Ishikawa (cell line): ENCODE measurements at regions not wholly inside any gene's neighbourhood (a gene's known extent, or its start where the extent isn't known, plus 50 kb on each side); places are given as distances from the start of the nearest gene placed in this dataset.

ENCODE experiments used
- CEBPB ChIP-seq: IDR thresholded peaks from 2 replicates; pipeline ENCODE4 v1.6.1; 2012
- CREB1 ChIP-seq: IDR thresholded peaks from 2 replicates; pipeline ENCODE4 v1.6.1; 2012; ENCODE audit warnings: low read depth
- EGR1 ChIP-seq: IDR thresholded peaks from 2 replicates; pipeline ENCODE4 v1.6.1; 2012
- EP300 ChIP-seq: IDR thresholded peaks from 2 replicates; pipeline ENCODE4 v1.6.1; 2012; ENCODE audit warnings: borderline replicate concordance
- FOXM1 ChIP-seq: IDR thresholded peaks from 2 replicates; pipeline ENCODE4 v1.6.1; 2012; ENCODE audit warnings: low read depth, borderline replicate concordance
- NFIC ChIP-seq: IDR thresholded peaks from 2 replicates; pipeline ENCODE4 v1.6.1; 2012
- RAD21 ChIP-seq: IDR thresholded peaks from 2 replicates; pipeline ENCODE4 v1.6.1; 2012; ENCODE audit warnings: low read depth
- TAF1 ChIP-seq: IDR thresholded peaks from 2 replicates; pipeline ENCODE4 v1.6.1; 2012; ENCODE audit warnings: low read depth, mild to moderate bottlenecking
- TCF12 ChIP-seq: IDR thresholded peaks from 2 replicates; pipeline ENCODE4 v1.6.1; 2012; ENCODE audit warnings: low read depth
- TEAD4 ChIP-seq: IDR thresholded peaks from 2 replicates; pipeline ENCODE4 v1.6.1; 2012
- USF1 ChIP-seq: IDR thresholded peaks from 2 replicates; pipeline ENCODE4 v1.6.1; 2012
- YY1 ChIP-seq: IDR thresholded peaks from 2 replicates; pipeline ENCODE4 v1.6.1; 2012; ENCODE audit warnings: low read depth
- ZBTB7A ChIP-seq: IDR thresholded peaks from 2 replicates; pipeline ENCODE4 v1.6.1; 2012; ENCODE audit warnings: low read depth
- TF ChIP-seq, protein P1 (sequence below): IDR thresholded peaks from 2 replicates; pipeline ENCODE4 v1.6.1; 2012; ENCODE audit warnings: low read depth, mild to moderate bottlenecking
- TF ChIP-seq, protein P2 (sequence below): IDR thresholded peaks from 2 replicates; pipeline ENCODE4 v1.6.1; 2012

GRCh38 chr5:58040044-58040443 lies 419.8 kb downstream of the PLK2 start:
- TF ChIP-seq YY1 (no peak), EGR1 (no peak), TCF12 (no peak), EP300 (no peak), USF1 (no peak), RAD21 (no peak), CEBPB (peak; percentile 31; the same call in 1 of the 2 replicates)
- TF ChIP-seq, protein P1, sequence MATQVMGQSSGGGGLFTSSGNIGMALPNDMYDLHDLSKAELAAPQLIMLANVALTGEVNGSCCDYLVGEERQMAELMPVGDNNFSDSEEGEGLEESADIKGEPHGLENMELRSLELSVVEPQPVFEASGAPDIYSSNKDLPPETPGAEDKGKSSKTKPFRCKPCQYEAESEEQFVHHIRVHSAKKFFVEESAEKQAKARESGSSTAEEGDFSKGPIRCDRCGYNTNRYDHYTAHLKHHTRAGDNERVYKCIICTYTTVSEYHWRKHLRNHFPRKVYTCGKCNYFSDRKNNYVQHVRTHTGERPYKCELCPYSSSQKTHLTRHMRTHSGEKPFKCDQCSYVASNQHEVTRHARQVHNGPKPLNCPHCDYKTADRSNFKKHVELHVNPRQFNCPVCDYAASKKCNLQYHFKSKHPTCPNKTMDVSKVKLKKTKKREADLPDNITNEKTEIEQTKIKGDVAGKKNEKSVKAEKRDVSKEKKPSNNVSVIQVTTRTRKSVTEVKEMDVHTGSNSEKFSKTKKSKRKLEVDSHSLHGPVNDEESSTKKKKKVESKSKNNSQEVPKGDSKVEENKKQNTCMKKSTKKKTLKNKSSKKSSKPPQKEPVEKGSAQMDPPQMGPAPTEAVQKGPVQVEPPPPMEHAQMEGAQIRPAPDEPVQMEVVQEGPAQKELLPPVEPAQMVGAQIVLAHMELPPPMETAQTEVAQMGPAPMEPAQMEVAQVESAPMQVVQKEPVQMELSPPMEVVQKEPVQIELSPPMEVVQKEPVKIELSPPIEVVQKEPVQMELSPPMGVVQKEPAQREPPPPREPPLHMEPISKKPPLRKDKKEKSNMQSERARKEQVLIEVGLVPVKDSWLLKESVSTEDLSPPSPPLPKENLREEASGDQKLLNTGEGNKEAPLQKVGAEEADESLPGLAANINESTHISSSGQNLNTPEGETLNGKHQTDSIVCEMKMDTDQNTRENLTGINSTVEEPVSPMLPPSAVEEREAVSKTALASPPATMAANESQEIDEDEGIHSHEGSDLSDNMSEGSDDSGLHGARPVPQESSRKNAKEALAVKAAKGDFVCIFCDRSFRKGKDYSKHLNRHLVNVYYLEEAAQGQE = no peak

DNA sequence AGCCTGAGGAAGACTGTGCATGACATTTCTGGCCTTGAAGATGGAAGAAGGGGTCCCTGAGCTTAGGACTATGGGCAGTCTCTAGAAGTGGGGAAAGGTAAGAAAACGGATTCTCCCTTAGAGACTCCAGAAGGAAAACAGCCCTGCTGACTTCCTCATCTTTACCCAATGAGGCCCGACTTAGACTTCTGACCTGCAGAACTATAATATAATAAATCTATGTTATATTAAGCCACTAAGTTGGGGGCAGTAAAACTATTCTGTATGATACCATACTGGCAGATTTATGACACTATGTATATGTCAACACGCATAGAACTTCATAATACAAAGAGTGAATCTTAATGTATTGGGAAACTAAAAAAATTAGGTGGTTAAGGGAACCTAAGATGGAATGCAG lies 422.0 kb downstream of the PLK2 start:
- TF ChIP-seq NFIC (no peak), EGR1 (no peak), FOXM1 (no peak), TAF1 (no peak), EP300 (no peak), TCF12 (no peak), TEAD4 (no peak), CEBPB (no peak), YY1 (no peak), USF1 (no peak), RAD21 (no peak), CREB1 (no peak), ZBTB7A (no peak)
- TF ChIP-seq, protein P1 = no peak
- TF ChIP-seq, protein P2, sequence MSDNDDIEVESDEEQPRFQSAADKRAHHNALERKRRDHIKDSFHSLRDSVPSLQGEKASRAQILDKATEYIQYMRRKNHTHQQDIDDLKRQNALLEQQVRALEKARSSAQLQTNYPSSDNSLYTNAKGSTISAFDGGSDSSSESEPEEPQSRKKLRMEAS = no peak

- no peak for TF ChIP-seq TAF1
- TF ChIP-seq, protein P1 = no peak
- TF ChIP-seq NFIC = no peak
- no peak for TF ChIP-seq EP300
- TF ChIP-seq YY1 = no peak
- TF ChIP-seq TCF12 = no peak
- no peak for TF ChIP-seq TEAD4
- TF ChIP-seq FOXM1 = no peak
- TF ChIP-seq, protein P2 = no peak
- no peak for TF ChIP-seq USF1
- TF ChIP-seq CREB1 = no peak
- no peak for TF ChIP-seq ZBTB7A
- no peak for TF ChIP-seq RAD21
Observed at GRCh38 chr5:58025809-58026208, 434.1 kb downstream of the PLK2 start.

- TF ChIP-seq, protein P1 = no peak
- TF ChIP-seq CREB1 (no peak), ZBTB7A (no peak), CEBPB (no peak), USF1 (no peak)
- TF ChIP-seq, protein P2 = no peak
Observed at GRCh38 chr5:58024151-58024550, 435.7 kb downstream of the PLK2 start.
